Neural progenitor cell (in vitro differentiated cells): ENCODE measurements at regions not wholly inside any gene's neighbourhood (a gene's known extent, or its start where the extent isn't known, plus 50 kb on each side); places are given as distances from the start of the nearest gene placed in this dataset.

Experiments
- CTCF ChIP-seq: fragments of 200-600 bp; sonication (generic); IDR thresholded peaks from 2 replicates; pipeline ENCODE4 v1.5.1; 2017; ENCODE audit warnings: antibody characterized with exemption, mild to moderate bottlenecking
- EZH2 ChIP-seq: fragments of 200-600 bp; sonication (generic); IDR thresholded peaks from 2 replicates; pipeline ENCODE4 v1.6.1; 2017; ENCODE audit warnings: antibody characterized with exemption, mild to moderate bottlenecking, moderate library complexity
- EZH2phosphoT487 ChIP-seq: fragments of 200-600 bp; sonication (generic); IDR thresholded peaks from 2 replicates; pipeline ENCODE4 v1.6.1; 2017; ENCODE audit warnings: antibody characterized with exemption

DNA sequence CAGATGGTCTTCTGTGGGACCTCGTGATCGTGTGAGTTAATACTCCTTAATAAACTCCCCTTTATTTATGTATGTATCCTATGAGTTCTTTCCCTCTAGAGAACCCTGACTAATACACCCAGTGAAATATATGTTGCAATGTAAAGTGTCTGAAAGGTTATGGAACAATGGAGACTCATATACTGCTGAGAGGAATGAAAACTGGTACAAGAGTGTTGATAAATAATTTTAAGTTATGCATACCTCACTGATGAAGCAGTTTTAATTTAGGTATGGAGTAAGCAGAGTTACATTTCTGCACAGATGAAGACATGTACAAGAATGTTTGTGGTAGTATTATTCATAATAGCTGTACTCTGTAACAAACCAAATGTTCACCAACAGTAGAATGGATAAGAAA lies 438.3 kb downstream of the TAF11L14 start:
- TF ChIP-seq CTCF, result no peak
- no peak for TF ChIP-seq EZH2phosphoT487
- TF ChIP-seq EZH2, result no peak
